ENCODE measurements at regions not wholly inside any gene's neighbourhood (a gene's known extent, or its start where the extent isn't known, plus 50 kb on each side); places are given as distances from the start of the nearest gene placed in this dataset.

GRCh38 chr6:85705220-85705619 lies 62.5 kb upstream of the SYNCRIP start:
- TF ChIP-seq SUZ12 (IDR thresholded peaks at IDR 0.05; ENCODE audit: extremely low read depth, insufficient read depth, insufficient read length) (no peak), ZNF274 (IDR thresholded peaks at IDR 0.05; ENCODE audit: low read depth, low read length) (no peak), YY1 (IDR thresholded peaks at IDR 0.05; ENCODE audit: insufficient read depth, insufficient read length) (no peak)

Data from NT2/D1 (cell line).